ENCODE measurements at regions not wholly inside any gene's neighbourhood (a gene's known extent, or its start where the extent isn't known, plus 50 kb on each side); places are given as distances from the start of the nearest gene placed in this dataset.

GRCh38 chr21:27397578-27397977, 430.7 kb upstream of the ADAMTS5 start:
- Histone ChIP-seq H3K4me3 (ENCODE audit: insufficient read depth, low read length) (no peak overlapping the region), H3K27me3 (ENCODE audit: insufficient read depth, low read length) (no peaks in the 10 kb centered on the region), H3K4me2 (ENCODE audit: insufficient read depth, low read length) (no peak overlapping the region), H3K27ac (ENCODE audit: low read depth, low read length) (no peak overlapping the region), H2AFZ (ENCODE audit: low read length) (no peak overlapping the region), H3K36me3 (ENCODE audit: insufficient read depth, low read length) (no peaks in the 10 kb centered on the region), H3K9me3 (ENCODE audit: low read depth, low read length) (no peaks in the 10 kb centered on the region), H4K20me1 (ENCODE audit: insufficient read depth, low read length) (no peaks in the 10 kb centered on the region), H3K79me2 (ENCODE audit: insufficient read depth, low read length) (no peaks in the 10 kb centered on the region), H3K4me1 (ENCODE audit: insufficient read depth, low read length) (peaks cover 3% of the 10 kb centered on the region)
- no peak for DNase-seq (ENCODE audit: insufficient read length, low spot score, missing footprints)
- no peak for TF ChIP-seq CTCF (IDR thresholded peaks at IDR 0.05; ENCODE audit: extremely low read depth, low read depth, low read length)

- Histone ChIP-seq H3K27ac (ENCODE audit: low read depth, low read length) (peak overlapping the region; percentile 53), H3K4me3 (ENCODE audit: insufficient read depth, low read length) (no peak overlapping the region), H3K4me1 (ENCODE audit: insufficient read depth, low read length) (peaks cover 3% of the 10 kb centered on the region), H4K20me1 (ENCODE audit: insufficient read depth, low read length) (no peaks in the 10 kb centered on the region), H3K4me2 (ENCODE audit: insufficient read depth, low read length) (peak overlapping the region; percentile 21), H2AFZ (ENCODE audit: low read length) (no peak overlapping the region), H3K79me2 (ENCODE audit: insufficient read depth, low read length) (no peaks in the 10 kb centered on the region), H3K36me3 (ENCODE audit: insufficient read depth, low read length) (no peaks in the 10 kb centered on the region), H3K27me3 (ENCODE audit: insufficient read depth, low read length) (no peaks in the 10 kb centered on the region), H3K9me3 (ENCODE audit: low read depth, low read length) (no peaks in the 10 kb centered on the region)
- DNase-seq (ENCODE audit: insufficient read length, low spot score, missing footprints) = no peak
- no peak for TF ChIP-seq CTCF (IDR thresholded peaks at IDR 0.05; ENCODE audit: extremely low read depth, low read depth, low read length)
Measured at GRCh38 chr21:27393726-27394125, 426.8 kb upstream of the ADAMTS5 start.

- H2AFZ ChIP-seq (ENCODE audit: low read length) = no peak overlapping the region
- no peaks in the 10 kb centered on the region for H3K36me3 ChIP-seq (ENCODE audit: insufficient read depth, low read length)
- TF ChIP-seq CTCF (IDR thresholded peaks at IDR 0.05; ENCODE audit: extremely low read depth, low read depth, low read length) = no peak
Measured at GRCh38 chr21:27391990-27392389, 425.1 kb upstream of the ADAMTS5 start.

GRCh38 chr21:27390384-27390783, 423.5 kb upstream of the ADAMTS5 start:
- H4K20me1 ChIP-seq (ENCODE audit: insufficient read depth, low read length) = no peaks in the 10 kb centered on the region
- TF ChIP-seq CTCF (IDR thresholded peaks at IDR 0.05; ENCODE audit: extremely low read depth, low read depth, low read length) = no peak
- no peaks in the 10 kb centered on the region for H3K79me2 ChIP-seq (ENCODE audit: insufficient read depth, low read length)
- H3K9me3 ChIP-seq (ENCODE audit: low read depth, low read length) = no peaks in the 10 kb centered on the region
- peaks cover 3% of the 10 kb centered on the region for H3K4me1 ChIP-seq (ENCODE audit: insufficient read depth, low read length)
- H2AFZ ChIP-seq (ENCODE audit: low read length) = peak overlapping the region; percentile 38
- H3K27me3 ChIP-seq (ENCODE audit: insufficient read depth, low read length) = no peaks in the 10 kb centered on the region
- H3K27ac ChIP-seq (ENCODE audit: low read depth, low read length) = no peak overlapping the region
- no peak overlapping the region for H3K4me2 ChIP-seq (ENCODE audit: insufficient read depth, low read length)
- no peak overlapping the region for H3K4me3 ChIP-seq (ENCODE audit: insufficient read depth, low read length)
- no peaks in the 10 kb centered on the region for H3K36me3 ChIP-seq (ENCODE audit: insufficient read depth, low read length)
- DNase-seq (ENCODE audit: insufficient read length, low spot score, missing footprints) = no peak

More at GRCh38 chr21:27391990-27392389, 425.1 kb upstream of the ADAMTS5 start:
- DNase-seq (ENCODE audit: insufficient read length, low spot score, missing footprints) = no peak
- Histone ChIP-seq H3K9me3 (ENCODE audit: low read depth, low read length) (no peaks in the 10 kb centered on the region), H3K79me2 (ENCODE audit: insufficient read depth, low read length) (no peaks in the 10 kb centered on the region), H3K27me3 (ENCODE audit: insufficient read depth, low read length) (no peaks in the 10 kb centered on the region), H3K27ac (ENCODE audit: low read depth, low read length) (no peak overlapping the region), H3K4me2 (ENCODE audit: insufficient read depth, low read length) (no peak overlapping the region), H3K4me1 (ENCODE audit: insufficient read depth, low read length) (peaks cover 3% of the 10 kb centered on the region), H3K4me3 (ENCODE audit: insufficient read depth, low read length) (no peak overlapping the region), H4K20me1 (ENCODE audit: insufficient read depth, low read length) (no peaks in the 10 kb centered on the region)

Measured in osteoblast (primary cell).